GM18951 (cell line): ENCODE measurements at regions not wholly inside any gene's neighbourhood (a gene's known extent, or its start where the extent isn't known, plus 50 kb on each side); places are given as distances from the start of the nearest gene placed in this dataset.
"Not testable (repeated sequence)": the region's sequence is repeated elsewhere in the genome, so short reads cannot be mapped to it uniquely, and the experiment has no call there.

Experiments
- POLR2A ChIP-seq: IDR thresholded peaks from 4 replicates; pipeline ENCODE4 v1.6.1; 2011; ENCODE audit warnings: mild to moderate bottlenecking; ENCODE audit not compliant: insufficient read length, insufficient read depth; ENCODE audit errors: extremely low read depth
- in situ Hi-C: fragments of 300-500 bp; cut with MboI; formaldehyde crosslinking; loops from one replicate; pipeline ENCODE4 v1.12.0; 2022; ENCODE audit warnings: low sequenced_read_pairs, mixed read lengths, inconsistent platforms; ENCODE audit not compliant: unreplicated experiment

GRCh38 chr3:159668461-159668860 lies 320.2 kb upstream of the IL12A start:
- no peak for TF ChIP-seq POLR2A
- in situ Hi-C loops = no loop called here

GRCh38 chr3:159668990-159669476 lies 319.6 kb upstream of the IL12A start:
- no peak for TF ChIP-seq POLR2A
- in situ Hi-C loops = no loop called here

- in situ Hi-C loops = no loop called here
- no peak for TF ChIP-seq POLR2A
Observed at GRCh38 chr3:159669766-159670165, 318.9 kb upstream of the IL12A start.

- no peak for TF ChIP-seq POLR2A
- in situ Hi-C loops = no loop called here
Observed at GRCh38 chr3:159672728-159673688, 315.6 kb upstream of the IL12A start.

GRCh38 chr3:159674583-159674982 lies 314.1 kb upstream of the IL12A start:
- in situ Hi-C loops = no loop called here
- no peak for TF ChIP-seq POLR2A

GRCh38 chr3:159675285-159675684 lies 313.4 kb upstream of the IL12A start:
- no peak for TF ChIP-seq POLR2A
- in situ Hi-C loops = no loop called here

- in situ Hi-C loops = no loop called here
- TF ChIP-seq POLR2A = no peak
Observed at GRCh38 chr3:159679900-159680299, 308.7 kb upstream of the IL12A start.

GRCh38 chr3:159681717-159682116 lies 306.9 kb upstream of the IL12A start:
- in situ Hi-C loops = not testable (repeated sequence)

- in situ Hi-C loops = no loop called here
- TF ChIP-seq POLR2A = no peak
Observed at GRCh38 chr3:159685801-159686200, 302.8 kb upstream of the IL12A start.

- in situ Hi-C loops = no loop called here
- no peak for TF ChIP-seq POLR2A
Observed at GRCh38 chr3:159693226-159693625, 295.4 kb upstream of the IL12A start.

- in situ Hi-C loops = no loop called here
Observed at GRCh38 chr3:159711560-159712333, 276.9 kb upstream of the IL12A start.

GRCh38 chr3:159721324-159721723 lies 267.3 kb upstream of the IL12A start:
- no peak for TF ChIP-seq POLR2A
- in situ Hi-C loops = no loop called here

More at GRCh38 chr3:159711560-159712333, 276.9 kb upstream of the IL12A start:
- TF ChIP-seq POLR2A = no peak

- TF ChIP-seq POLR2A = no peak
- in situ Hi-C loops = no loop called here
Observed at GRCh38 chr3:159723295-159723694, 265.3 kb upstream of the IL12A start.

GRCh38 chr3:159724627-159725026 lies 264.0 kb upstream of the IL12A start:
- in situ Hi-C loops = no loop called here
- no peak for TF ChIP-seq POLR2A
